Mammary epithelial cell (primary cell): ENCODE measurements at regions not wholly inside any gene's neighbourhood (a gene's known extent, or its start where the extent isn't known, plus 50 kb on each side); places are given as distances from the start of the nearest gene placed in this dataset.

ENCODE experiments used
- CTCF ChIP-seq, 2 donors: IDR thresholded peaks in 1 of 2; conservative IDR thresholded peaks in 1 of 2; 2 replicates each; pipeline ENCODE4 v1.5.1; 2011 to 2012; ENCODE audit warnings: inconsistent platforms in 2 of 2, low read length in 2 of 2, mild to moderate bottlenecking in 2 of 2, control low read depth in 1 of 2, low read depth in 1 of 2; ENCODE audit not compliant: insufficient read depth in 1 of 2; ENCODE audit errors: extremely low read depth in 1 of 2
- EZH2 ChIP-seq: IDR thresholded peaks from 2 replicates; pipeline ENCODE4 v1.6.1; 2012; ENCODE audit warnings: low read length, inconsistent platforms, borderline replicate concordance

- TF ChIP-seq CTCF (conservative IDR thresholded peaks at IDR 0.05 in 1 of 2, IDR thresholded peaks at IDR 0.05 in 1 of 2; ENCODE audit: extremely low read depth in 1 of 2, insufficient read depth in 1 of 2, low read depth in 1 of 2, low read length in 2 of 2) (no peak), EZH2 (no peak)
These were observed 152.2 kb upstream of the CDK1 start for GRCh38 chr10:60626037-60626436.
